SK-N-SH treated with all-trans-retinoic acid at 6 μM for 48 hours (cell line): ENCODE measurements at regions not wholly inside any gene's neighbourhood (a gene's known extent, or its start where the extent isn't known, plus 50 kb on each side); places are given as distances from the start of the nearest gene placed in this dataset.

ENCODE experiments used
- ARNTL ChIP-seq: fragments of 450-650 bp; formaldehyde crosslinking; IDR thresholded peaks from 2 replicates; pipeline ENCODE4 v1.5.0; 2020; ENCODE audit warnings: low read depth, mild to moderate bottlenecking, moderate library complexity, borderline replicate concordance
- CSDC2 ChIP-seq: fragments of 250-450 bp; sonication (Bioruptor Pico); IDR thresholded peaks from 2 replicates; pipeline ENCODE4 v1.5.0; 2020; ENCODE audit warnings: mild to moderate bottlenecking, moderate library complexity
- GLIS3 ChIP-seq: fragments of 250-450 bp; sonication (Bioruptor Pico); IDR thresholded peaks from 2 replicates; pipeline ENCODE4 v1.5.0; 2020; ENCODE audit warnings: mild to moderate bottlenecking, moderate library complexity
- OSR1 ChIP-seq: fragments of 250-450 bp; sonication (Bioruptor Pico); IDR thresholded peaks from 2 replicates; pipeline ENCODE4 v1.8.0; 2022; ENCODE audit warnings: moderate library complexity, mild to moderate bottlenecking, inconsistent platforms
- PATZ1 ChIP-seq: fragments of 250-450 bp; sonication (Bioruptor Pico); IDR thresholded peaks from 2 replicates; pipeline ENCODE4 v1.8.0; 2020; ENCODE audit warnings: mild to moderate bottlenecking, moderate library complexity, borderline replicate concordance
- POU6F1 ChIP-seq: fragments of 250-450 bp; sonication (Bioruptor Pico); IDR thresholded peaks from 2 replicates; pipeline ENCODE4 v1.8.0; 2021; ENCODE audit warnings: low read depth, mild to moderate bottlenecking, moderate library complexity, borderline replicate concordance
- RARB ChIP-seq: fragments of 250-450 bp; sonication (Bioruptor Pico); IDR thresholded peaks from 2 replicates; pipeline ENCODE4 v1.8.0; 2021; ENCODE audit warnings: mild to moderate bottlenecking, moderate library complexity
- ZNF565 ChIP-seq: fragments of 450-650 bp; formaldehyde crosslinking; conservative IDR thresholded peaks from 2 replicates; pipeline ENCODE4 v1.5.0; 2020; ENCODE audit warnings: low read depth, mild to moderate bottlenecking, moderate library complexity

GRCh38 chr1:181310560-181310959, 172.8 kb upstream of the CACNA1E start:
- TF ChIP-seq POU6F1 (no peak), OSR1 (CRISPR knock-in tag) (no peak), RARB (no peak), ARNTL (CRISPR knock-in tag) (no peak), CSDC2 (no peak), PATZ1 (CRISPR knock-in tag) (no peak), GLIS3 (no peak), ZNF565 (CRISPR knock-in tag) (no peak)
